ENCODE measurements at regions not wholly inside any gene's neighbourhood (a gene's known extent, or its start where the extent isn't known, plus 50 kb on each side); places are given as distances from the start of the nearest gene placed in this dataset.

DNA sequence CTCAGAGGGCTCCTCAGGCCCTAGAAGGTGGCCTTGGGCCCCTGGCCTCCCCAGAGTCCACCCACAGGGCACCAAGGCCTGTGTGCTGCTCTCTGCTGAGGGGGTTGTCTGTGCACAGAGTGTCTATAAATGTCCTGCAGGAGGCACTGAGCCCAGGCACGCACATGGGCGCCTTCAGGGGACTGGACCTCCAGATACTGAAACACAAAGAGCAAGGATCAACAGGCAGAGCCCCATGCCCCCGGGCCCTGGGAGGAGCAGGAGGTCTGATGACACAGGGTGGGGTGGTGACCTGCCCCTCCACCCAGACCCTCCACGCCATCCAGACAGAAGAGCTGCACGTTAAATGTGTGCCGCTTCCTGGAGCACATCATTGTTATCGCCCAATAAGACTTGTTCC lies 64.6 kb upstream of the SIMC1 start:
- TF ChIP-seq EP300 (IDR thresholded peaks at IDR 0.05) = no peak
- TF ChIP-seq POLR2AphosphoS5 (IDR thresholded peaks at IDR 0.05) = no peak

Measured in sigmoid colon (tissue), 4 donors.